Lower leg skin (tissue), 4 donors: ENCODE measurements at regions not wholly inside any gene's neighbourhood (a gene's known extent, or its start where the extent isn't known, plus 50 kb on each side); places are given as distances from the start of the nearest gene placed in this dataset.

Source experiments
- DNase-seq, 2 donors: peaks; one replicate each; pipeline ENCODE4 v3.0.0-alpha.2; 2019; ENCODE audit warnings: low spot score in 2 of 2
- H3K4me3 ChIP-seq: fragments of 200-600 bp; sonication (generic); 2 replicates; pipeline ENCODE4 v1.5.1; 2017; ENCODE audit warnings: mild to moderate bottlenecking, low read depth; ENCODE audit not compliant: poor library complexity, severe bottlenecking
- POLR2A ChIP-seq, 2 donors: fragments of 450-650 bp; IDR thresholded peaks; one replicate each; pipeline ENCODE4 v1.6.1; 2016 to 2017; ENCODE audit warnings: antibody characterized with exemption in 2 of 2, mild to moderate bottlenecking in 1 of 2, moderate library complexity in 1 of 2
- WGBS, 2 donors: methylation state at CpG; one replicate each; pipeline ENCODE4 v1.1.5; 2018; 5-methylcytosine and 5-hydroxymethylcytosine counted together
- intact Hi-C: fragments of 100-400 bp; cut with DNase I; formaldehyde crosslinking; loops from one replicate; pipeline ENCODE4 v1.15.0; 2023; ENCODE audit warnings: low total_unique reads
- TF ChIP-seq, protein P1 (sequence below), 3 donors: fragments of 450-650 bp; IDR thresholded peaks; one replicate each; pipeline ENCODE4 v1.5.1; 2016; ENCODE audit warnings: antibody characterized with exemption in 3 of 3, mild to moderate bottlenecking in 3 of 3, moderate library complexity in 2 of 3

DNA sequence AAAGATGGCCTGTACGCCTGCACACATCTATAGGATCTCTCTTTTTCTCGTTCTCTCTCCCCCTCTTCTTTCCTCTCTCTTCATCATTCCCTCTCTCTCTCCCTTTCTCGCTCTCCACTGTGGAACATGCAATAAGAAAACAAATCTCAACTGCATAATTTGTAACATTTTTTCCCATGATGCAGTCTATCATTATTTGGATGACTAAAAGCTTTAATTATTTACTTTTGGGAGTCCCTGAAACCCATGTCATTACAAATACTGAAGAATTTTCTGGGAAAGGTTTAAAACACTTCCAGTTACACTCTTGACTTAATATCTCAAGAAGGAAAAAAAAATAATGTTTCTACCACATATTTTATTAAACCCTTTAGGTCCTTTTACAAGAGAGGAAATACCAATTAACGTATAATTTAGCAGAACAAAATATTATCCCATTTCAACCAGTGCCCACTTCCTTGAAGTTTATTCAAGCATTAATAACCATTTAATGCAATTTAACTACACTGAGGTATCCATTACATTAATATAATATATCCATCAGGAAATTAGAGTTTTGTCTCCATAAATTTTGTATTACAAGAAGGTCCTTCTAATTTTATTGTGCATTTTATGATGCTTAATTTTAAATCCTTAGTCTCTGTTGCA is 1615.2 kb upstream of the ACVR2A start:
- H3K4me3 ChIP-seq, result no peak overlapping the region
- intact Hi-C loops, result no loop called here
- WGBS, 2 donors, result 89% methylated on average over 4 of the region's 4 CpGs
- TF ChIP-seq, protein P1, sequence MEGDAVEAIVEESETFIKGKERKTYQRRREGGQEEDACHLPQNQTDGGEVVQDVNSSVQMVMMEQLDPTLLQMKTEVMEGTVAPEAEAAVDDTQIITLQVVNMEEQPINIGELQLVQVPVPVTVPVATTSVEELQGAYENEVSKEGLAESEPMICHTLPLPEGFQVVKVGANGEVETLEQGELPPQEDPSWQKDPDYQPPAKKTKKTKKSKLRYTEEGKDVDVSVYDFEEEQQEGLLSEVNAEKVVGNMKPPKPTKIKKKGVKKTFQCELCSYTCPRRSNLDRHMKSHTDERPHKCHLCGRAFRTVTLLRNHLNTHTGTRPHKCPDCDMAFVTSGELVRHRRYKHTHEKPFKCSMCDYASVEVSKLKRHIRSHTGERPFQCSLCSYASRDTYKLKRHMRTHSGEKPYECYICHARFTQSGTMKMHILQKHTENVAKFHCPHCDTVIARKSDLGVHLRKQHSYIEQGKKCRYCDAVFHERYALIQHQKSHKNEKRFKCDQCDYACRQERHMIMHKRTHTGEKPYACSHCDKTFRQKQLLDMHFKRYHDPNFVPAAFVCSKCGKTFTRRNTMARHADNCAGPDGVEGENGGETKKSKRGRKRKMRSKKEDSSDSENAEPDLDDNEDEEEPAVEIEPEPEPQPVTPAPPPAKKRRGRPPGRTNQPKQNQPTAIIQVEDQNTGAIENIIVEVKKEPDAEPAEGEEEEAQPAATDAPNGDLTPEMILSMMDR (IDR thresholded peaks at IDR 0.05), result no peak
- TF ChIP-seq POLR2A (IDR thresholded peaks at IDR 0.05), result no peak
- DNase-seq, result no peak

DNA sequence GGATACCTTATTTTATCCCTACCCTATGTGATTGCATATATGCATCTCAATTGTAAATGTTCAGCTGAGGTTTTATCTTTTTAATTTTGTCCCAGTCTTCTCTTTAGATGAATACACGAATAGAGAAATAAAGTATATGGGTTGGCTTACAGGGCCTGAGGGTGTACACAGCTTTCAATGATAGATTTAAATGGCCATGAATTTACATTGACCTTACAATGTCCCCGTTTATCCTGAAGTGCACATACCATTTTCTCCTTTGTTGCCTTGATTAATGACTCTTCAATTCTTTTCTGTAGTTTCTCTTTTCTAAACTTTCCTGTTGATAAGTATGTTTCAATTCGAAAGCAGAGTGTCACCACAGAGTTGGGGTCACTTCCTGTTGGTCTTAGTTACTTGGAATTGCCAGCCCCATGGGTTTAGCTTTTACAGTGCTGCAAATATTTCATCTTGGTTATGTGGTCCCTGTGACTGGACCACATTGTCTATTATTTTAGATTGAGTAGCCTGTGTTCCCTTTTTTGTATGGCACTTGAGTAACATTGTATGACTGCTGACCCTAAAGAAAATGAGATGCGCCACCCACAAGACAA is 1616.3 kb upstream of the ACVR2A start:
- DNase-seq, result no peak
- WGBS, 2 donors, result 65 to 74% methylated on average over 4 of the region's 4 CpGs
- intact Hi-C loops, result no loop called here
- no peak overlapping the region for H3K4me3 ChIP-seq
- TF ChIP-seq, protein P1 (IDR thresholded peaks at IDR 0.05), result no peak
- no peak for TF ChIP-seq POLR2A (IDR thresholded peaks at IDR 0.05)

DNA sequence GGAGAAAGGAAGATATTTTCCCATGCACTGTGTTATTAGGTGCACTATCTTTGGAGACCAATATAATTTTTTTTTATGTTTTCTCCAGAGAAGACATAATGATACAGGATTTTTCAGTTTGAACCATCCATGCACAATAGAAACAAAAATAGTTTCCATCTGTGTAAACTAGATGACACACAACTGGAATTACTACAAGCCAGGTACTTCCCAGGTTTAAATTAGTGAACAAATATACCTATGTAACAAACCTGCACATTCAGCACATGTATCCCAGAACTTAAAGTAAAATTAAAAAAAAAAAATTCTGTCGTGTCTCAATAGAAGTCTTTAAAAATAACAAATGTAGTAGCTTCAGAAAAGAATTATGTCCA is 1616.8 kb upstream of the ACVR2A start:
- TF ChIP-seq, protein P1 (IDR thresholded peaks at IDR 0.05), result no peak
- no peak for TF ChIP-seq POLR2A (IDR thresholded peaks at IDR 0.05)
- H3K4me3 ChIP-seq, result no peak overlapping the region
- DNase-seq, result no peak
- 38 to 50% methylated on average over 1 of the region's 1 CpG for WGBS, 2 donors
- intact Hi-C loops, result no loop called here

DNA sequence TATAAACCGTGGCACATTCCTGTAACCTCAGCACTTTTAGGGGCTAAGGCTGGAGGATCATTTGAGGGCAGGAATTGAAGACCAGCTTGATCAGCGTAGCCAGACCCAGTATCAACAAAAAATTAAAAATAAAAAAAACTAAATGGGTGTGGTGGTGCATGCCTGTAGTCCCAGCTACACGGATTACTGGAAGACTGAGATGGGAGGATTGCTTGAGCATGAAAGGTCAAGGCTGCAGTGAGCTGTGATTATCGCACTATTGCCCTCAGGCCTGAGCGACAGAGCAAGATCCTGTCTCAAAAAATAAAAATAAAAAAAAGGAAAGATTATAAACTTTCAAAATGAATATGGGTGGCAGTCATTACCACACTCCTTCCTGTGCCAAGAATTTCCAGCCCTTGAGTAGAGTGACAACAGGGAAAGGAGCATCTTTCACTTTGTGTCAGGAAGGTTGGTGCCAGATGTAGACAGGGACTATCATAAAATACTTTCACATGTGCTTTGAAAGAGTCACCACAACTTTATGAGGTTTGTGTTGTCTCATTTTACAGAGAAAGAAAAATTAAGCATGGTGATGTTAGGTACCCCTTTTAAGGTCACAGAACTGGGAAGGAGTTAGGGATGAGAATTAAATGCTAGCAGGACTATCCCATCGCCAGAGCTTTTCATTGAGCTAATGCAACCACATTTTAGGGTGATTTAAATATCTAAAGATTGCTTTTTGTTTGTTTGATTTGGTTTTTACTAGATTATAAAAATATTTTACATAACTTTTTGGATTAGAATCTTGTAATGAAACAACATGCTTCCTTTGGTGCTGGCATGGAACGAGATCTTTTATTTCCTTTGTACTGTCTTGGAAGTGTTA is 1617.4 kb upstream of the ACVR2A start:
- TF ChIP-seq, protein P1 (IDR thresholded peaks at IDR 0.05), result no peak
- intact Hi-C loops, result no loop called here
- 58 to 63% methylated on average over 7 of the region's 7 CpGs for WGBS, 2 donors
- H3K4me3 ChIP-seq, result no peak overlapping the region
- no peak for DNase-seq

DNA sequence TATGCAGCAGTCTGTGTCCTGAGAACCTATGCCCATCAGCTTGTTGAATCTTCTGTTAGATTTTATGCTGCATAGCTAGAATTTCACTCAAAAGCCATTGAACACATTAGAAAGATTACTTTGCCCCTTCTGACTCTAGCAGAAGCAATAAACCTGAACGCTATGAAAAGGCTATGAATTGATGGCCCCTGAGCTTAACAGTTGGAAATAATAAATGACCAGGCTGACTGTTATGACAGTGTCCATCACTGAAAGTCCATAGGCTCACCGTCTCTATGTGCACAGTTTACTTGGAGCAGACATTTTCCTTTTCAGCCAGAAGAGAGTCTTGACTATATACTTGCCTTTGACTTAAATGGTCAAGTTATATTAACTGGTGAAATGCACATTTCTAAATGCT is 1618.8 kb upstream of the ACVR2A start:
- TF ChIP-seq POLR2A (IDR thresholded peaks at IDR 0.05), result no peak

DNA sequence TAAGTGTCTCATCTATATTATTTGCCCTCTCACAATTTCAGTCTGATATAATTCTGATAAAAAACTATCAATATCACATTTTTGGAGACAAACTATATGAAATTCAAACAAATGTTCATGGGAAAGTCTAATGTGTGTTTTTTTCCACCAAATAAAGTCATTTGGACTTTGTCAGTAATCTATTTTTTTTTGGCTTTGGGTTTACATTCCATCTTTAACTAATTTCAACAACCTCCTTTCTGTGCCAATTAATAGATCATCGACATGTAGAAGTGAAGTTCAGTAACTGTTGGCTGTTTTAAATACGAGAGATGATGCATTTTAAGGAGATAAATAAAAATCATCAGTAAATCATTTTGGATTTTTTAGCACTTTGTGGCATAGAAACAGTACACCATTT is 1623.0 kb upstream of the ACVR2A start:
- 41 to 45% methylated on average over 2 of the region's 2 CpGs for WGBS, 2 donors
- TF ChIP-seq, protein P1 (IDR thresholded peaks at IDR 0.05), result no peak
- no peak for TF ChIP-seq POLR2A (IDR thresholded peaks at IDR 0.05)
- intact Hi-C loops, result no loop called here

More for the DNA sequence above, 1618.8 kb upstream of the ACVR2A start:
- DNase-seq, result no peak
- WGBS, 2 donors, result 86 to 89% methylated on average over 2 of the region's 2 CpGs
- H3K4me3 ChIP-seq, result no peak overlapping the region
- intact Hi-C loops, result no loop called here

More for the DNA sequence above, 1623.0 kb upstream of the ACVR2A start:
- no peak overlapping the region for H3K4me3 ChIP-seq
- no peak for DNase-seq
